ENCODE measurements at regions not wholly inside any gene's neighbourhood (a gene's known extent, or its start where the extent isn't known, plus 50 kb on each side); places are given as distances from the start of the nearest gene placed in this dataset.

DNA sequence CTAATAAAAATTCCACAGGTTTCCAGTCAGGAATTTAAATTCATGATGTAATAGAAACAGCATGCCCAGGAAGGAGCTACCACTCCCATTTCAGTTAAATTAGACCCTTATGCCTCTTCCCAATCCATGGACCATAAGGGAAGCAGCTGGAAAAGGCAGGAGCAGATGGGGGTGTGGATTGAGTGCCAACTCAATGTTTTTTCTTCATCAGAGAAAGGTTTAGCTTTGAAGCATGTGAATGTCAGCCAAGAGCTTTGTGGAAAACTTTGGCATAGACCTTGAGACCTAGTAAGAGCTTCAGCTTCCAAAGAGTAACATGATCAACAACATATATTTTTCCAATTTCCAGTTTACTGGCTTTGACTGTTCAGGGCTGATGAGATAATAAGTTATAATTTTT, 2139.9 kb downstream of the PCDH9 start:
- intact Hi-C loops (cut with micrococcal nuclease; ENCODE audit: unreplicated experiment): no loop called here
- DNase-seq (ENCODE audit: low spot score) (no peak), FAIRE-seq (no peak), ATAC-seq (no peak)
- Histone ChIP-seq H3K27ac (ENCODE audit: extremely low read length, insufficient read depth, low read length) (no peak overlapping the region), H4K20me1 (ENCODE audit: insufficient read depth, low read length) (no peaks in the 10 kb centered on the region), H3K9me3 (ENCODE audit: low read length) (no peaks in the 10 kb centered on the region), H3K36me3 (replicated peaks in 1 of 2; ENCODE audit: control insufficient read depth in 1 of 2, insufficient read depth in 2 of 2, low read length in 2 of 2) (no peaks in the 10 kb centered on the region), H3K79me2 (ENCODE audit: insufficient read depth, low read length) (no peaks in the 10 kb centered on the region), H3K4me1 (ENCODE audit: insufficient read depth, low read length) (no peaks in the 10 kb centered on the region), H3K4me2 (ENCODE audit: low read depth, low read length) (no peak overlapping the region), H3K9ac (ENCODE audit: insufficient read depth, low read depth, low read length) (no peak overlapping the region), H2AFZ (ENCODE audit: low read length) (no peak overlapping the region), H3K27me3 (ENCODE audit: control insufficient read depth in 1 of 2, insufficient read depth in 2 of 2, low read length in 2 of 2) (no peaks in the 10 kb centered on the region), H3K4me3 (replicated peaks in 1 of 3; ENCODE audit: insufficient read depth in 1 of 3, low read depth in 2 of 3, low read length in 3 of 3) (no peak overlapping the region)
- in situ Hi-C loops (cut with HindIII; ENCODE audit: extremely low pct_ligation_motif_present, low pct_unique_long_range_greater_than_20kb): no loop called here
- BruUV-seq (replicated peaks): no TSS peak
- CTCF ChIA-PET (ENCODE audit: low intra/inter-chr PET ratio, low total read pairs): no interaction called here
- POLR2A ChIA-PET: no interaction called here
- TF ChIP-seq ZNF329 (CRISPR knock-in tag; IDR thresholded peaks at IDR 0.05; ENCODE audit: low read depth) (no peak), ZNF263 (CRISPR knock-in tag; IDR thresholded peaks at IDR 0.05) (no peak), ZNF20 (CRISPR knock-in tag; IDR thresholded peaks at IDR 0.05) (no peak), ONECUT2 (CRISPR knock-in tag; IDR thresholded peaks at IDR 0.05) (no peak), HDAC1 (CRISPR knock-in tag; IDR thresholded peaks at IDR 0.05) (no peak), IRX3 (CRISPR knock-in tag; IDR thresholded peaks at IDR 0.05; ENCODE audit: borderline replicate concordance, low read depth) (no peak), ZFX (CRISPR knock-in tag; IDR thresholded peaks at IDR 0.05; ENCODE audit: low read depth) (no peak)
- TF ChIP-seq, protein P1, sequence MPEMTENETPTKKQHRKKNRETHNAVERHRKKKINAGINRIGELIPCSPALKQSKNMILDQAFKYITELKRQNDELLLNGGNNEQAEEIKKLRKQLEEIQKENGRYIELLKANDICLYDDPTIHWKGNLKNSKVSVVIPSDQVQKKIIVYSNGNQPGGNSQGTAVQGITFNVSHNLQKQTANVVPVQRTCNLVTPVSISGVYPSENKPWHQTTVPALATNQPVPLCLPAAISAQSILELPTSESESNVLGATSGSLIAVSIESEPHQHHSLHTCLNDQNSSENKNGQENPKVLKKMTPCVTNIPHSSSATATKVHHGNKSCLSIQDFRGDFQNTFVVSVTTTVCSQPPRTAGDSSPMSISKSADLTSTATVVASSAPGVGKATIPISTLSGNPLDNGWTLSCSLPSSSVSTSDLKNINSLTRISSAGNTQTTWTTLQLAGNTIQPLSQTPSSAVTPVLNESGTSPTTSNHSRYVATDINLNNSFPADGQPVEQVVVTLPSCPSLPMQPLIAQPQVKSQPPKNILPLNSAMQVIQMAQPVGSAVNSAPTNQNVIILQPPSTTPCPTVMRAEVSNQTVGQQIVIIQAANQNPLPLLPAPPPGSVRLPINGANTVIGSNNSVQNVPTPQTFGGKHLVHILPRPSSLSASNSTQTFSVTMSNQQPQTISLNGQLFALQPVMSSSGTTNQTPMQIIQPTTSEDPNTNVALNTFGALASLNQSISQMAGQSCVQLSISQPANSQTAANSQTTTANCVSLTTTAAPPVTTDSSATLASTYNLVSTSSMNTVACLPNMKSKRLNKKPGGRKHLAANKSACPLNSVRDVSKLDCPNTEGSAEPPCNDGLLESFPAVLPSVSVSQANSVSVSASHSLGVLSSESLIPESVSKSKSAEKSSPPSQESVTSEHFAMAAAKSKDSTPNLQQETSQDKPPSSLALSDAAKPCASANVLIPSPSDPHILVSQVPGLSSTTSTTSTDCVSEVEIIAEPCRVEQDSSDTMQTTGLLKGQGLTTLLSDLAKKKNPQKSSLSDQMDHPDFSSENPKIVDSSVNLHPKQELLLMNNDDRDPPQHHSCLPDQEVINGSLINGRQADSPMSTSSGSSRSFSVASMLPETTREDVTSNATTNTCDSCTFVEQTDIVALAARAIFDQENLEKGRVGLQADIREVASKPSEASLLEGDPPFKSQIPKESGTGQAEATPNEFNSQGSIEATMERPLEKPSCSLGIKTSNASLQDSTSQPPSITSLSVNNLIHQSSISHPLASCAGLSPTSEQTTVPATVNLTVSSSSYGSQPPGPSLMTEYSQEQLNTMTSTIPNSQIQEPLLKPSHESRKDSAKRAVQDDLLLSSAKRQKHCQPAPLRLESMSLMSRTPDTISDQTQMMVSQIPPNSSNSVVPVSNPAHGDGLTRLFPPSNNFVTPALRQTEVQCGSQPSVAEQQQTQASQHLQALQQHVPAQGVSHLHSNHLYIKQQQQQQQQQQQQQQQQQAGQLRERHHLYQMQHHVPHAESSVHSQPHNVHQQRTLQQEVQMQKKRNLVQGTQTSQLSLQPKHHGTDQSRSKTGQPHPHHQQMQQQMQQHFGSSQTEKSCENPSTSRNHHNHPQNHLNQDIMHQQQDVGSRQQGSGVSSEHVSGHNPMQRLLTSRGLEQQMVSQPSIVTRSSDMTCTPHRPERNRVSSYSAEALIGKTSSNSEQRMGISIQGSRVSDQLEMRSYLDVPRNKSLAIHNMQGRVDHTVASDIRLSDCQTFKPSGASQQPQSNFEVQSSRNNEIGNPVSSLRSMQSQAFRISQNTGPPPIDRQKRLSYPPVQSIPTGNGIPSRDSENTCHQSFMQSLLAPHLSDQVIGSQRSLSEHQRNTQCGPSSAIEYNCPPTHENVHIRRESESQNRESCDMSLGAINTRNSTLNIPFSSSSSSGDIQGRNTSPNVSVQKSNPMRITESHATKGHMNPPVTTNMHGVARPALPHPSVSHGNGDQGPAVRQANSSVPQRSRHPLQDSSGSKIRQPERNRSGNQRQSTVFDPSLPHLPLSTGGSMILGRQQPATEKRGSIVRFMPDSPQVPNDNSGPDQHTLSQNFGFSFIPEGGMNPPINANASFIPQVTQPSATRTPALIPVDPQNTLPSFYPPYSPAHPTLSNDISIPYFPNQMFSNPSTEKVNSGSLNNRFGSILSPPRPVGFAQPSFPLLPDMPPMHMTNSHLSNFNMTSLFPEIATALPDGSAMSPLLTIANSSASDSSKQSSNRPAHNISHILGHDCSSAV (CRISPR knock-in tag; IDR thresholded peaks at IDR 0.05; ENCODE audit: borderline replicate concordance): no peak
- TF ChIP-seq, protein P2, sequence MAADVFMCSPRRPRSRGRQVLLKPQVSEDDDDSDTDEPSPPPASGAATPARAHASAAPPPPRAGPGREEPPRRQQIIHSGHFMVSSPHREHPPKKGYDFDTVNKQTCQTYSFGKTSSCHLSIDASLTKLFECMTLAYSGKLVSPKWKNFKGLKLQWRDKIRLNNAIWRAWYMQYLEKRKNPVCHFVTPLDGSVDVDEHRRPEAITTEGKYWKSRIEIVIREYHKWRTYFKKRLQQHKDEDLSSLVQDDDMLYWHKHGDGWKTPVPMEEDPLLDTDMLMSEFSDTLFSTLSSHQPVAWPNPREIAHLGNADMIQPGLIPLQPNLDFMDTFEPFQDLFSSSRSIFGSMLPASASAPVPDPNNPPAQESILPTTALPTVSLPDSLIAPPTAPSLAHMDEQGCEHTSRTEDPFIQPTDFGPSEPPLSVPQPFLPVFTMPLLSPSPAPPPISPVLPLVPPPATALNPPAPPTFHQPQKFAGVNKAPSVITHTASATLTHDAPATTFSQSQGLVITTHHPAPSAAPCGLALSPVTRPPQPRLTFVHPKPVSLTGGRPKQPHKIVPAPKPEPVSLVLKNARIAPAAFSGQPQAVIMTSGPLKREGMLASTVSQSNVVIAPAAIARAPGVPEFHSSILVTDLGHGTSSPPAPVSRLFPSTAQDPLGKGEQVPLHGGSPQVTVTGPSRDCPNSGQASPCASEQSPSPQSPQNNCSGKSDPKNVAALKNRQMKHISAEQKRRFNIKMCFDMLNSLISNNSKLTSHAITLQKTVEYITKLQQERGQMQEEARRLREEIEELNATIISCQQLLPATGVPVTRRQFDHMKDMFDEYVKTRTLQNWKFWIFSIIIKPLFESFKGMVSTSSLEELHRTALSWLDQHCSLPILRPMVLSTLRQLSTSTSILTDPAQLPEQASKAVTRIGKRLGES (CRISPR knock-in tag; IDR thresholded peaks at IDR 0.05; ENCODE audit: borderline replicate concordance): no peak
- TF ChIP-seq, protein P3, sequence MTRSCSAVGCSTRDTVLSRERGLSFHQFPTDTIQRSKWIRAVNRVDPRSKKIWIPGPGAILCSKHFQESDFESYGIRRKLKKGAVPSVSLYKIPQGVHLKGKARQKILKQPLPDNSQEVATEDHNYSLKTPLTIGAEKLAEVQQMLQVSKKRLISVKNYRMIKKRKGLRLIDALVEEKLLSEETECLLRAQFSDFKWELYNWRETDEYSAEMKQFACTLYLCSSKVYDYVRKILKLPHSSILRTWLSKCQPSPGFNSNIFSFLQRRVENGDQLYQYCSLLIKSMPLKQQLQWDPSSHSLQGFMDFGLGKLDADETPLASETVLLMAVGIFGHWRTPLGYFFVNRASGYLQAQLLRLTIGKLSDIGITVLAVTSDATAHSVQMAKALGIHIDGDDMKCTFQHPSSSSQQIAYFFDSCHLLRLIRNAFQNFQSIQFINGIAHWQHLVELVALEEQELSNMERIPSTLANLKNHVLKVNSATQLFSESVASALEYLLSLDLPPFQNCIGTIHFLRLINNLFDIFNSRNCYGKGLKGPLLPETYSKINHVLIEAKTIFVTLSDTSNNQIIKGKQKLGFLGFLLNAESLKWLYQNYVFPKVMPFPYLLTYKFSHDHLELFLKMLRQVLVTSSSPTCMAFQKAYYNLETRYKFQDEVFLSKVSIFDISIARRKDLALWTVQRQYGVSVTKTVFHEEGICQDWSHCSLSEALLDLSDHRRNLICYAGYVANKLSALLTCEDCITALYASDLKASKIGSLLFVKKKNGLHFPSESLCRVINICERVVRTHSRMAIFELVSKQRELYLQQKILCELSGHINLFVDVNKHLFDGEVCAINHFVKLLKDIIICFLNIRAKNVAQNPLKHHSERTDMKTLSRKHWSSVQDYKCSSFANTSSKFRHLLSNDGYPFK (CRISPR knock-in tag; IDR thresholded peaks at IDR 0.05; ENCODE audit: borderline replicate concordance): no peak
